ENCODE measurements at regions not wholly inside any gene's neighbourhood (a gene's known extent, or its start where the extent isn't known, plus 50 kb on each side); places are given as distances from the start of the nearest gene placed in this dataset.

DNA sequence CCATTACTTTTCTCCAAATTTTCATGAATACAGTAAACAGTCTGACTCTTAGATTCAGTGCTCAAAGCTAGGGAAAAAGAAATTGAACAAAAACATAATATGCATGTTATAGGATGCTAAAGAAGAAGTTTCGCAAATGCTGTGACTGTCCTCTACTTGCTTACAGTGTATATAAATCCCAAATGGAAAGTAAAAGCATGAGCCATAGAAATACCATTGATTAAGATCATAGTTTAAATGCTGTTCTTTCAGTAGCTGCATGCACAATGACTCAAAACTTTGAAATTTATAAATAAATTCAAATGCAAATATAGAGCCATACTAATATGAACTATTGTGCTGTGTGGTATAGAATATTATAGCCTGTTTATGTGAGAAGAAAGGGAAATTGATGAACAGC is 1113.9 kb upstream of the ACVR2A start:
- H3K27me3 ChIP-seq (ENCODE audit: control insufficient read depth, insufficient read depth, low read length), result no peaks in the 10 kb centered on the region
- TF ChIP-seq, protein P1, sequence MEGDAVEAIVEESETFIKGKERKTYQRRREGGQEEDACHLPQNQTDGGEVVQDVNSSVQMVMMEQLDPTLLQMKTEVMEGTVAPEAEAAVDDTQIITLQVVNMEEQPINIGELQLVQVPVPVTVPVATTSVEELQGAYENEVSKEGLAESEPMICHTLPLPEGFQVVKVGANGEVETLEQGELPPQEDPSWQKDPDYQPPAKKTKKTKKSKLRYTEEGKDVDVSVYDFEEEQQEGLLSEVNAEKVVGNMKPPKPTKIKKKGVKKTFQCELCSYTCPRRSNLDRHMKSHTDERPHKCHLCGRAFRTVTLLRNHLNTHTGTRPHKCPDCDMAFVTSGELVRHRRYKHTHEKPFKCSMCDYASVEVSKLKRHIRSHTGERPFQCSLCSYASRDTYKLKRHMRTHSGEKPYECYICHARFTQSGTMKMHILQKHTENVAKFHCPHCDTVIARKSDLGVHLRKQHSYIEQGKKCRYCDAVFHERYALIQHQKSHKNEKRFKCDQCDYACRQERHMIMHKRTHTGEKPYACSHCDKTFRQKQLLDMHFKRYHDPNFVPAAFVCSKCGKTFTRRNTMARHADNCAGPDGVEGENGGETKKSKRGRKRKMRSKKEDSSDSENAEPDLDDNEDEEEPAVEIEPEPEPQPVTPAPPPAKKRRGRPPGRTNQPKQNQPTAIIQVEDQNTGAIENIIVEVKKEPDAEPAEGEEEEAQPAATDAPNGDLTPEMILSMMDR (IDR thresholded peaks at IDR 0.05; ENCODE audit: borderline replicate concordance, extremely low read depth, insufficient read depth), result no peak
- intact Hi-C loops (cut with DNase I), result no loop called here
- H3K36me3 ChIP-seq (ENCODE audit: control insufficient read depth in 2 of 3, insufficient read depth in 3 of 3, low read length in 3 of 3), result no peaks in the 10 kb centered on the region
- FAIRE-seq (no peak), DNase-seq (no peak)
- H3K27ac ChIP-seq (ENCODE audit: low read depth in 2 of 2, low read length in 2 of 2), result no peak overlapping the region
- H3K4me3 ChIP-seq (ENCODE audit: low read length in 3 of 3), result no peak overlapping the region
- no peak overlapping the region for H3K9ac ChIP-seq (ENCODE audit: low read length in 3 of 3)
- no peaks in the 10 kb centered on the region for H3K9me3 ChIP-seq (ENCODE audit: control insufficient read depth in 2 of 3, insufficient read depth in 1 of 3, low read length in 3 of 3)
- no peaks in the 10 kb centered on the region for H3K4me1 ChIP-seq (ENCODE audit: control insufficient read depth in 2 of 3, insufficient read depth in 2 of 3, low read depth in 1 of 3, low read length in 3 of 3)

DNA sequence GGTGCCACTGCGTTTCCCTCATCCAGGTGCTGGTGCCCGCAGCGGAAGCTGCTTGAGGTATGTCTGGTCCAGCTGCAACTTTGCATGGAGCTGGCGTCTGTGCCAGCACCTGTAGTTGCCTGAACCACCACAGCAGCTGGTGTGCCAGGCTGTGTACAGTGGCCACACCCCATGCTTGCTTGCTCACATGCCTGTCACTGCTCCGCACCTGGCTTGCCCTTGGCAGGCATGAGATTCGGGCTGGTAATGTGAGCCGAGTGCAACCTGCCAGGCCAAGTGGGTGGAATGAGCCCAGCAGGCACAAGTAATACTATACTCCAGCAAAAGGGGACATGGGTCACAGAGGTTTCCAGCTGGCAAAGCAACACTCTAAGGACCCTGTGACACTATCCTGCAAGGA is 1123.3 kb upstream of the ACVR2A start:
- FAIRE-seq (no peak), DNase-seq (peak in 2 of 5 donors; percentile 4 to 8)
- Histone ChIP-seq H3K4me3 (ENCODE audit: low read length in 3 of 3) (no peak overlapping the region), H3K27ac (ENCODE audit: low read depth in 2 of 2, low read length in 2 of 2) (no peak overlapping the region), H3K36me3 (ENCODE audit: control insufficient read depth in 2 of 3, insufficient read depth in 3 of 3, low read length in 3 of 3) (no peaks in the 10 kb centered on the region), H3K4me1 (ENCODE audit: control insufficient read depth in 2 of 3, insufficient read depth in 2 of 3, low read depth in 1 of 3, low read length in 3 of 3) (no peaks in the 10 kb centered on the region), H3K9ac (ENCODE audit: low read length in 3 of 3) (no peak overlapping the region), H3K27me3 (ENCODE audit: control insufficient read depth, insufficient read depth, low read length) (no peaks in the 10 kb centered on the region), H3K9me3 (ENCODE audit: control insufficient read depth in 2 of 3, insufficient read depth in 1 of 3, low read length in 3 of 3) (peaks cover 0 to 8% (median 3%) of the 10 kb centered on the region in 3 donors)
- intact Hi-C loops (cut with DNase I), result no loop called here
- TF ChIP-seq, protein P1 (IDR thresholded peaks at IDR 0.05; ENCODE audit: borderline replicate concordance, extremely low read depth, insufficient read depth), result no peak

DNA sequence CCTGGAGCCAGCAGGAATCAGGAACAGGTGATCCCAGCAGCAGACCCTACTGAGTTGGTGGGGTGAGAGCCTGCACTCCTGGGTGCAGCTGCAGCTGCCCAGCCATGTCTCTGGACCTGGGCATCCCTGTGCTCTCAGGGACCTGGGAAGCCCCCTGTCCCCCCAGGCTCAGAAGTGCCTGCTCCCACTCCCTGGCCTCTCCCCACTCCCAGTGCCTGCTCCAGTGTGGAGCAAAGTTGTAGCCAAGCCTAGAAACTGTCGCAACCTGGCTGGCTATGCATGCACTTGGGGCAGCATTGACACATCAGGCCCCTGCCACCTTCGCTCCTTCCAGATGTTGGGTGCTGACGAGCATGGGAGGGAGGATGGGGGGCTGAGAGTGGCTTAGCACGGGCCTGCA is 1124.7 kb upstream of the ACVR2A start:
- Histone ChIP-seq H3K27me3 (ENCODE audit: control insufficient read depth, insufficient read depth, low read length) (no peaks in the 10 kb centered on the region), H3K36me3 (ENCODE audit: control insufficient read depth in 2 of 3, insufficient read depth in 3 of 3, low read length in 3 of 3) (no peaks in the 10 kb centered on the region), H3K9me3 (ENCODE audit: control insufficient read depth in 2 of 3, insufficient read depth in 1 of 3, low read length in 3 of 3) (peaks cover 0 to 8% (median 3%) of the 10 kb centered on the region in 3 donors), H3K9ac (ENCODE audit: low read length in 3 of 3) (no peak overlapping the region), H3K4me1 (ENCODE audit: control insufficient read depth in 2 of 3, insufficient read depth in 2 of 3, low read depth in 1 of 3, low read length in 3 of 3) (no peaks in the 10 kb centered on the region), H3K27ac (ENCODE audit: low read depth in 2 of 2, low read length in 2 of 2) (no peak overlapping the region), H3K4me3 (ENCODE audit: low read length in 3 of 3) (no peak overlapping the region)
- FAIRE-seq, result no peak
- TF ChIP-seq, protein P1 (IDR thresholded peaks at IDR 0.05; ENCODE audit: borderline replicate concordance, extremely low read depth, insufficient read depth), result no peak
- intact Hi-C loops (cut with DNase I), result no loop called here
- no peak for DNase-seq

DNA sequence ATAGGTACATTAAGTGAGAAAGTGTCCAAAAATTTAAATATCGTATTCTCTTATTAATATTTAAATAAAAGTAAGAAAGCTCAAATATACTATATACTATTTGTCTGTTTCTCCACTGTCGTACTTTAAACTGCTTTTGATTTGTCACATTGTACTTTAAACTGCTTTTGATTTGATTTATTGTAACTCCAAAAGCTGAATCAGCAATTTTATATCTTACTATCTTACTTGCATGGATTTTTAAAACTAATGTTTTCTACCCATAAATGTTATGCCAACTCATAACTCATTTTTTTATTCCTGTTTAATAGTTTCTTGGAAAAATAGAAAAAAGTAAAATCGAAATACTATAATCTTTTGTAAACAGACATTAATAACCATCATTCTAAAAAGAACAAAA is 1128.2 kb upstream of the ACVR2A start:
- intact Hi-C loops (cut with DNase I), result no loop called here
- H3K27ac ChIP-seq (ENCODE audit: low read depth in 2 of 2, low read length in 2 of 2), result no peak overlapping the region
- peak; percentile 62 for FAIRE-seq

More for the DNA sequence above, 1128.2 kb upstream of the ACVR2A start:
- no peaks in the 10 kb centered on the region for H3K36me3 ChIP-seq (ENCODE audit: control insufficient read depth in 2 of 3, insufficient read depth in 3 of 3, low read length in 3 of 3)
- H3K9ac ChIP-seq (ENCODE audit: low read length in 3 of 3), result no peak overlapping the region
- H3K4me1 ChIP-seq (ENCODE audit: control insufficient read depth in 2 of 3, insufficient read depth in 2 of 3, low read depth in 1 of 3, low read length in 3 of 3), result no peaks in the 10 kb centered on the region
- TF ChIP-seq, protein P1 (IDR thresholded peaks at IDR 0.05; ENCODE audit: borderline replicate concordance, extremely low read depth, insufficient read depth), result no peak
- H3K27me3 ChIP-seq (ENCODE audit: control insufficient read depth, insufficient read depth, low read length), result no peaks in the 10 kb centered on the region
- DNase-seq, result no peak
- no peak overlapping the region for H3K4me3 ChIP-seq (ENCODE audit: low read length in 3 of 3)
- peaks cover 0 to 12% (median 3%) of the 10 kb centered on the region in 3 donors for H3K9me3 ChIP-seq (ENCODE audit: control insufficient read depth in 2 of 3, insufficient read depth in 1 of 3, low read length in 3 of 3)

Measured in kidney (tissue), 13 donors.